WERI-Rb-1 (cell line): ENCODE measurements at regions not wholly inside any gene's neighbourhood (a gene's known extent, or its start where the extent isn't known, plus 50 kb on each side); places are given as distances from the start of the nearest gene placed in this dataset.

Experiments used
- DNase-seq: peaks from one replicate; pipeline ENCODE4 v3.0.0-alpha.2; 2020
- H3K27ac ChIP-seq: fragments of 250-450 bp; sonication (Bioruptor Pico); 2 replicates; pipeline ENCODE4 v1.5.1; 2020; ENCODE audit warnings: mild to moderate bottlenecking, moderate library complexity
- H3K27me3 ChIP-seq: fragments of 250-450 bp; sonication (Bioruptor Pico); 2 replicates; pipeline ENCODE4 v1.5.1; 2021; ENCODE audit warnings: mild to moderate bottlenecking, low read depth, moderate library complexity; ENCODE audit not compliant: insufficient read depth, severe bottlenecking
- H3K36me3 ChIP-seq: fragments of 250-450 bp; sonication (Bioruptor Pico); 2 replicates; pipeline ENCODE4 v1.5.1; 2020; ENCODE audit warnings: mild to moderate bottlenecking, moderate library complexity
- H3K4me3 ChIP-seq: 2 replicates; pipeline ENCODE4 v1.5.1; 2011; ENCODE audit warnings: low read depth, mild to moderate bottlenecking, control low read depth, low read length
- H3K9me3 ChIP-seq: fragments of 250-450 bp; sonication (Bioruptor Pico); 2 replicates; pipeline ENCODE4 v1.5.1; 2021; ENCODE audit warnings: mild to moderate bottlenecking, moderate library complexity; ENCODE audit not compliant: severe bottlenecking
- CTCF ChIP-seq: IDR thresholded peaks from 2 replicates; pipeline ENCODE4 v1.5.1; 2011; ENCODE audit warnings: low read depth, mild to moderate bottlenecking, control low read depth, inconsistent platforms, low read length

- no peak for TF ChIP-seq CTCF
- Histone ChIP-seq H3K9me3 (no peaks in the 10 kb centered on the region), H3K36me3 (no peaks in the 10 kb centered on the region), H3K27me3 (no peaks in the 10 kb centered on the region), H3K27ac (no peak overlapping the region), H3K4me3 (no peak overlapping the region)
- no peak for DNase-seq
Measured at GRCh38 chr14:27546111-27546510, 948.3 kb upstream of the NOVA1 start.

GRCh38 chr14:27553790-27554189, 956.0 kb upstream of the NOVA1 start:
- H3K4me3 ChIP-seq, result no peak overlapping the region
- no peaks in the 10 kb centered on the region for H3K9me3 ChIP-seq
- H3K27ac ChIP-seq, result no peak overlapping the region
- DNase-seq, result no peak
- H3K27me3 ChIP-seq, result no peaks in the 10 kb centered on the region
- no peaks in the 10 kb centered on the region for H3K36me3 ChIP-seq
- TF ChIP-seq CTCF, result no peak

- H3K4me3 ChIP-seq, result no peak overlapping the region
- no peaks in the 10 kb centered on the region for H3K27me3 ChIP-seq
- H3K27ac ChIP-seq, result no peak overlapping the region
- H3K36me3 ChIP-seq, result no peaks in the 10 kb centered on the region
- DNase-seq, result no peak
- no peak for TF ChIP-seq CTCF
- H3K9me3 ChIP-seq, result no peaks in the 10 kb centered on the region
Measured at GRCh38 chr14:27557445-27557844, 959.6 kb upstream of the NOVA1 start.

GRCh38 chr14:27559848-27560247, 962.0 kb upstream of the NOVA1 start:
- Histone ChIP-seq H3K4me3 (no peak overlapping the region), H3K36me3 (no peaks in the 10 kb centered on the region), H3K27me3 (no peaks in the 10 kb centered on the region), H3K9me3 (no peaks in the 10 kb centered on the region), H3K27ac (no peak overlapping the region)
- DNase-seq, result no peak
- no peak for TF ChIP-seq CTCF

- Histone ChIP-seq H3K9me3 (no peaks in the 10 kb centered on the region), H3K27ac (no peak overlapping the region)
Measured at GRCh38 chr14:27566843-27567382, 969.1 kb upstream of the NOVA1 start.

More at GRCh38 chr14:27566843-27567382, 969.1 kb upstream of the NOVA1 start:
- no peak overlapping the region for H3K4me3 ChIP-seq
- no peak for DNase-seq
- TF ChIP-seq CTCF, result no peak
- no peaks in the 10 kb centered on the region for H3K36me3 ChIP-seq
- H3K27me3 ChIP-seq, result no peaks in the 10 kb centered on the region
